HFF-Myc (cell line): ENCODE measurements at regions not wholly inside any gene's neighbourhood (a gene's known extent, or its start where the extent isn't known, plus 50 kb on each side); places are given as distances from the start of the nearest gene placed in this dataset.

Source experiments
- DNase-seq: peaks from one replicate; pipeline ENCODE4 v3.0.0-alpha.2; 2011; ENCODE audit warnings: low read depth; ENCODE audit errors: extremely low read depth
- H3K4me3 ChIP-seq: replicated peaks from 2 replicates; pipeline ENCODE4 v1.5.1; 2011; ENCODE audit warnings: low read depth, mild to moderate bottlenecking, control low read depth, low read length
- CTCF ChIP-seq: IDR thresholded peaks from 2 replicates; pipeline ENCODE4 v1.5.1; 2012; ENCODE audit warnings: mild to moderate bottlenecking, low read depth, low read length, control low read depth; ENCODE audit errors: missing control alignments

GRCh38 chrY:19180824-19181223 is 407.3 kb upstream of the HSFY2 start:
- no peak for DNase-seq
- TF ChIP-seq CTCF = no peak
- no peak overlapping the region for H3K4me3 ChIP-seq

- no peak for DNase-seq
- TF ChIP-seq CTCF = no peak
- H3K4me3 ChIP-seq = no peak overlapping the region
Measured at GRCh38 chrY:19168202-19168565, 394.6 kb upstream of the HSFY2 start.

- DNase-seq = no peak
- no peak for TF ChIP-seq CTCF
- no peak overlapping the region for H3K4me3 ChIP-seq
Measured at GRCh38 chrY:19167319-19168201, 394.0 kb upstream of the HSFY2 start.

DNA sequence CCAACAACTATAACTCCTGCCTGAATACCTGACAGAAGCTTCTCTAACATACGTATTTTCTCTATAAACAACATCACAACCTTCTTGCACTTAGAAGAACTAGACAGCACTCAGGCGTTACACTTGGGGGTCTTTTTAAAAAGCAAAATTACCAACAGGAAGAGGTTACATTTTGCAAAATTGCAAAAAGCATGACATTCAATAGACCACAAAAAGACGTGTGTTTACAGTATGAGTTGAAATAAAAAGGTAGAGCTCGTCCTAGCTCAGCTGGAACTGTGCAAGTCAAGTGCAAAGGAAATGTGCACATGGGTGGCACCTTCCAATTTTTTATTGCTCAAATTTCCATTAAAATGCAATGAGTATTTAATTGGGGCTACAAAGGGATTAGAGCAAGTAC is 375.2 kb upstream of the HSFY2 start:
- no peak overlapping the region for H3K4me3 ChIP-seq
- no peak for TF ChIP-seq CTCF
- no peak for DNase-seq

- DNase-seq = no peak
- TF ChIP-seq CTCF = no peak
- H3K4me3 ChIP-seq = no peak overlapping the region
Measured at GRCh38 chrY:19146296-19146695, 372.8 kb upstream of the HSFY2 start.

GRCh38 chrY:19142093-19142492 is 368.6 kb upstream of the HSFY2 start:
- H3K4me3 ChIP-seq = no peak overlapping the region
- no peak for TF ChIP-seq CTCF
- no peak for DNase-seq
